Stomach (tissue), 8 donors: ENCODE measurements at regions not wholly inside any gene's neighbourhood (a gene's known extent, or its start where the extent isn't known, plus 50 kb on each side); places are given as distances from the start of the nearest gene placed in this dataset.
"Not testable (repeated sequence)": the region's sequence is repeated elsewhere in the genome, so short reads cannot be mapped to it uniquely, and the experiment has no call there.

ENCODE experiments used
- DNase-seq, 2 donors: peaks; one replicate each; pipeline versions ENCODE4 v3.0.0 to v3.0.0-alpha.2; 2013 to 2019
- H3K27ac ChIP-seq, 5 donors: fragments of 200-600 bp in 4 of 5; sonication (generic) in 4 of 5; one replicate each; pipeline ENCODE4 v1.5.1; 2013 to 2019; ENCODE audit warnings: mild to moderate bottlenecking in 1 of 5, moderate library complexity in 1 of 5
- H3K27me3 ChIP-seq, 3 donors: fragments of 200-600 bp; sonication (generic); one replicate each; pipeline ENCODE4 v1.5.1; 2017 to 2019; ENCODE audit warnings: mixed run types in 1 of 3
- H3K36me3 ChIP-seq, 4 donors: fragments of 200-600 bp; sonication (generic); 1 replicate in 3 of 4; 2 replicates in 1 of 4; pipeline ENCODE4 v1.5.1; 2016 to 2019
- H3K4me1 ChIP-seq, 4 donors: fragments of 200-600 bp; sonication (generic); one replicate each; pipeline ENCODE4 v1.5.1; 2016 to 2019
- H3K4me3 ChIP-seq, 4 donors: fragments of 200-600 bp; sonication (generic) in 3 of 4; one replicate each; pipeline ENCODE4 v1.5.1; 2016 to 2019; ENCODE audit warnings: mild to moderate bottlenecking in 1 of 4
- H3K9me3 ChIP-seq, 4 donors: fragments of 200-600 bp; sonication (generic); one replicate each; pipeline ENCODE4 v1.5.1; 2016 to 2019
- CTCF ChIP-seq, 7 experiments: fragments of 450-650 bp in 4 of 7; fragments of 200-600 bp in 3 of 7; sonication (generic) in 3 of 7; IDR thresholded peaks; one replicate each; pipeline ENCODE4 v1.5.1; 2016 to 2019; ENCODE audit warnings: antibody characterized with exemption in 7 of 7, control low read depth in 2 of 7, mild to moderate bottlenecking in 1 of 7
- EP300 ChIP-seq: sonication (generic); formaldehyde crosslinking; IDR thresholded peaks from one replicate; pipeline ENCODE4 v1.6.1; 2017; ENCODE audit warnings: antibody characterized with exemption
- POLR2A ChIP-seq, 4 donors: fragments of 450-650 bp; IDR thresholded peaks; one replicate each; pipeline ENCODE4 v1.6.1; 2016; ENCODE audit warnings: antibody characterized with exemption in 4 of 4, control low read depth in 2 of 4, mild to moderate bottlenecking in 1 of 4, moderate library complexity in 1 of 4
- POLR2AphosphoS5 ChIP-seq, 3 donors: sonication (generic); formaldehyde crosslinking; IDR thresholded peaks; one replicate each; pipeline ENCODE4 v1.6.1; 2016; ENCODE audit warnings: antibody characterized with exemption in 3 of 3
- WGBS, 5 donors: extraction: QIAGEN DNeasy Blood & Tissue Kit in 3 of 5; methylation state at CpG; one replicate each; pipeline versions ENCODE4 v1.1.5 to v1.1.7; 2013 to 2018; 5-methylcytosine and 5-hydroxymethylcytosine counted together
- intact Hi-C: fragments of 100-400 bp; cut with DNase I; formaldehyde crosslinking; loops from one replicate; pipeline ENCODE4 v1.15.1; 2023; ENCODE audit warnings: low total_unique reads
- donor health status: healthy with polysubstance abuse.
- donor health status: Bipolar disorder and iron deficiency.
- donor health status: healthy.

- Histone ChIP-seq H3K27me3 (no peaks in the 10 kb centered on the region), H3K9me3 (no peaks in the 10 kb centered on the region), H3K36me3 (no peaks in the 10 kb centered on the region), H3K4me3 (no peak overlapping the region), H3K4me1 (no peaks in the 10 kb centered on the region), H3K27ac (no peak overlapping the region)
- no peak for DNase-seq
- intact Hi-C loops, result no loop called here
- TF ChIP-seq CTCF (IDR thresholded peaks at IDR 0.05) (no peak), POLR2AphosphoS5 (IDR thresholded peaks at IDR 0.05) (no peak), EP300 (no peak), POLR2A (IDR thresholded peaks at IDR 0.05) (no peak)
- WGBS, 5 donors, result 84 to 96% (median 90%) methylated on average over 3 of the region's 3 CpGs
These were observed 494.7 kb upstream of the SLC35B3 start for GRCh38 chr6:8930009-8930408.

DNA sequence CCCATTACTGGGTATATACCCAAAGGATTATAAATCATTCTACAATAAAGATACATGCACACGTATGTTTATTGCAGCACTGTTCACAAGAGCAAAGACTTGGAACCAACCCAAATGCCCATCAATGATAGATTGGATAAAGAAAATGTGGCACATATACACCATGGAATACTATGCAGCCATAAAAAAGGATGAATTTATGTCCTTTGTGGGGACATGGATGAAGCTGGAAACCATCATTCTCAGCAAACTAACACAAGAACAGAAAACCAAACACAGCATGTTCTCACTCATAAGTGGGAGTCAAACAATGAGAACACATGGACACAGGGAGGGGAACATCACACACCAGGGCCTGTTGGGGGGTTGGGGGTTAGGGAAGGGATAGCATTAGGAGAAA, 484.9 kb upstream of the SLC35B3 start:
- H3K36me3 ChIP-seq, H3K4me1 ChIP-seq, H3K9me3 ChIP-seq, intact Hi-C loops, H3K27me3 ChIP-seq, H3K4me3 ChIP-seq, DNase-seq, H3K27ac ChIP-seq: not testable (repeated sequence)
- WGBS, 5 donors, result 86 to 98% (median 94%) methylated on average over 1 of the region's 1 CpG

DNA sequence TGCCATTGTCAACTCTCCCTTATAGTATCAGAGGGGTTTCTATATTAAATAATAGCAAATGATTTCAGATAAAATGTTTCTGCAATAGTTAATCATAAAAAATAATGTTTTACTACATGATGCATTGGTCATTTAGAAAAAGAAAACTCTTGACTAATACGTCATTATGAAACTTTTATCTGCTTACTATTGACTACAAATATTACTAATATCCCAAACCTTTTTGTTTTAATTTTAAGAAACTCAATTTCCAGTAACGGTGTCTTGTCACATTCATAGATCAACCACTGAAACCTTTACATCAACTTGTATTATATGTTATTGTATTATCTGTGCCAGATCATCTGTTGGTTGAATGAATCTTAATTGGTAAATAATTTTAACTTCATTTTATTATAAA, 482.9 kb upstream of the SLC35B3 start:
- Histone ChIP-seq H3K27me3 (no peaks in the 10 kb centered on the region), H3K36me3 (no peaks in the 10 kb centered on the region), H3K4me1 (no peaks in the 10 kb centered on the region), H3K27ac (no peak overlapping the region), H3K4me3 (no peak overlapping the region), H3K9me3 (peaks cover 0 to 7% (median under 1%) of the 10 kb centered on the region in 4 donors)
- intact Hi-C loops, result no loop called here
- TF ChIP-seq POLR2A (IDR thresholded peaks at IDR 0.05) (no peak), POLR2AphosphoS5 (IDR thresholded peaks at IDR 0.05) (no peak), EP300 (no peak), CTCF (IDR thresholded peaks at IDR 0.05) (no peak)
- 81 to 89% (median 84%) methylated on average over 2 of the region's 2 CpGs for WGBS, 5 donors
- DNase-seq, result no peak

DNA sequence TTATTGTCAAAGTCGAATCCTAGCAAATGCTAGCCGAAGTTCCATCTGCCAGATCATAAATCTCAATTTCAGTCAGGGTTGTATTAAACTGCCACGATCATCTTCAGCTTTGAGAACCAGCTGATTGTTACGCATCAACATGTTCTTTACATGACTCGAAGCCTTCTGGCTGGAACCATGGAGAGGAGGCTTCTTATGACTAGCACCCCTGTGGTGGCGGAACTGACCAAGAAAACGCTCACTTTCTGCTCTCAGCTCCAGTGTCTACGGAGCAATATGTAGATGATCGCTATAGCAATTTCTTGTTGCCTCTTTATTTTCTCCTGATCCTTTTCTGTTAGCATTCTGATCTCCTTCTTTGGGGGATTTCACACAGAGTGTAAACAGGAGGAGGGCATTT, 479.4 kb upstream of the SLC35B3 start:
- Histone ChIP-seq H3K4me3 (no peak overlapping the region), H3K27me3 (no peaks in the 10 kb centered on the region), H3K4me1 (no peaks in the 10 kb centered on the region), H3K36me3 (no peaks in the 10 kb centered on the region), H3K9me3 (peaks cover 0 to 16% (median 4%) of the 10 kb centered on the region in 4 donors), H3K27ac (no peak overlapping the region)
- 87 to 93% (median 91%) methylated on average over 9 of the region's 9 CpGs for WGBS, 5 donors
- no peak for DNase-seq
- TF ChIP-seq POLR2AphosphoS5 (IDR thresholded peaks at IDR 0.05), result no peak
- TF ChIP-seq CTCF (IDR thresholded peaks at IDR 0.05), result no peak
- TF ChIP-seq POLR2A (IDR thresholded peaks at IDR 0.05), result no peak
- TF ChIP-seq EP300, result no peak
- intact Hi-C loops, result no loop called here

- WGBS, 5 donors, result 74 to 92% (median 80%) methylated on average over 3 of the region's 3 CpGs
- Histone ChIP-seq H3K27ac (no peak overlapping the region), H3K4me1 (no peaks in the 10 kb centered on the region), H3K9me3 (peaks cover 0 to 14% (median 4%) of the 10 kb centered on the region in 4 donors), H3K36me3 (no peaks in the 10 kb centered on the region), H3K27me3 (no peaks in the 10 kb centered on the region), H3K4me3 (no peak overlapping the region)
- intact Hi-C loops, result no loop called here
- DNase-seq, result no peak
- no peak for TF ChIP-seq CTCF (IDR thresholded peaks at IDR 0.05)
- no peak for TF ChIP-seq EP300
- TF ChIP-seq POLR2A (IDR thresholded peaks at IDR 0.05), result no peak
- no peak for TF ChIP-seq POLR2AphosphoS5 (IDR thresholded peaks at IDR 0.05)
These were observed 473.3 kb upstream of the SLC35B3 start for GRCh38 chr6:8908638-8909037.
